ENCODE measurements at regions not wholly inside any gene's neighbourhood (a gene's known extent, or its start where the extent isn't known, plus 50 kb on each side); places are given as distances from the start of the nearest gene placed in this dataset.

DNA sequence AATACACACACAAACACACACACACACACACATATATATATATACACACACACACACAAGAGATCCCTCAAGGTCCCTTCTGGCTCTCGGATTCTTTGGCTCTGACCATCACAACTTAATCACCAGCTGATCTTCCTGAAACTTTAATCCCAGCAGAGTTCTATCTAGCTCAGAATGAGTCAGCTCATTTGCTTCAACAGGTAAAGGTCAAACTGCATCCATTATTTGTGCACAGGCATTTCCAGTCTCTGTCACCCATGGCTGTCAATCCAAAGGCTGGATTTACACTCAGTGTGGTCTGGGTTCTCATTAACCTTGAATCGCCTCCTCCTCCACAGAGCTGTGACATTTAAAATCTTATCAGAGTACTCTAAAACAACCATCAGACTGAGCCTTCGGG lies 113.3 kb upstream of the TMPO start:
- TF ChIP-seq EZH2 (IDR thresholded peaks at IDR 0.05; ENCODE audit: low read length) = no peak
- no peak for TF ChIP-seq CTCF (optimal IDR thresholded peaks at IDR 0.05 in 1 of 3, IDR thresholded peaks at IDR 0.05 in 1 of 3, conservative IDR thresholded peaks at IDR 0.05 in 1 of 3; ENCODE audit: extremely low read depth in 1 of 3, insufficient read depth in 2 of 3, low read length in 3 of 3)

Data from keratinocyte (primary cell).